WTC11 (cell line): ENCODE measurements at regions not wholly inside any gene's neighbourhood (a gene's known extent, or its start where the extent isn't known, plus 50 kb on each side); places are given as distances from the start of the nearest gene placed in this dataset.

Experiments
- ATAC-seq: fragments of 200-7000 bp; cut with Tn5 transposase; 2 replicates; pipeline ENCODE4 v1.10.0; 2021; ENCODE audit warnings: mild to moderate bottlenecking, moderate library complexity
- CTCF ChIA-PET: fragments of 300-600 bp; sonication (Branson Sonifier 250); formaldehyde crosslinking; loops from one replicate; lab custom pipeline; 2021; ENCODE audit warnings: antibody characterized with exemption; lab: Charles Lee
- POLR2A ChIA-PET: fragments of 350-600 bp; sonication (Branson Sonifier 250); formaldehyde crosslinking; loops from one replicate; lab custom pipeline; 2021; ENCODE audit warnings: antibody characterized with exemption; lab: Charles Lee
- DNase-seq: peaks from one replicate; pipeline ENCODE4 v3.0.0; 2021; ENCODE audit warnings: low spot score
- H3K27ac Mint-ChIP-seq: 2 replicates; pipeline ENCODE4 v1.8.0; 2021; ENCODE audit warnings: mixed read lengths
- H3K27me3 Mint-ChIP-seq: 2 replicates; pipeline ENCODE4 v1.8.0; 2021; ENCODE audit warnings: low read depth, mild to moderate bottlenecking, moderate library complexity, mixed read lengths
- H3K36me3 Mint-ChIP-seq: 2 replicates; pipeline ENCODE4 v1.8.0; 2021; ENCODE audit warnings: mixed read lengths
- H3K4me1 Mint-ChIP-seq: 2 replicates; pipeline ENCODE4 v1.8.0; 2022; ENCODE audit warnings: mixed read lengths
- H3K4me3 Mint-ChIP-seq: 2 replicates; pipeline ENCODE4 v1.8.0; 2021; ENCODE audit warnings: mild to moderate bottlenecking, moderate library complexity, mixed read lengths
- H3K9me3 Mint-ChIP-seq: 2 replicates; pipeline ENCODE4 v1.8.0; 2021; ENCODE audit warnings: mixed read lengths
- E2F1 ChIP-seq: sonication (generic); formaldehyde crosslinking; IDR thresholded peaks from 2 replicates; pipeline ENCODE4 v1.8.0; 2022; ENCODE audit warnings: mild to moderate bottlenecking, missing genetic modification reagents
- ELF4 ChIP-seq: sonication (generic); formaldehyde crosslinking; IDR thresholded peaks from 2 replicates; pipeline ENCODE4 v1.8.1; 2022; ENCODE audit warnings: low read depth, mild to moderate bottlenecking, moderate library complexity, missing genetic modification reagents
- EMX1 ChIP-seq: fragments of 250-450 bp; sonication (Bioruptor Pico); IDR thresholded peaks from 2 replicates; pipeline ENCODE4 v1.8.0; 2021; ENCODE audit warnings: mild to moderate bottlenecking
- ETV6 ChIP-seq: sonication (generic); formaldehyde crosslinking; IDR thresholded peaks from 2 replicates; pipeline ENCODE4 v1.8.1; 2022; ENCODE audit warnings: mild to moderate bottlenecking, missing genetic modification reagents
- NFE2L1 ChIP-seq: sonication (generic); formaldehyde crosslinking; IDR thresholded peaks from 2 replicates; pipeline ENCODE4 v1.8.1; 2023; ENCODE audit warnings: missing genetic modification reagents
- NR3C1 ChIP-seq: sonication (generic); formaldehyde crosslinking; conservative IDR thresholded peaks from 2 replicates; pipeline ENCODE4 v1.8.1; 2023; ENCODE audit warnings: low read depth, mild to moderate bottlenecking, missing genetic modification reagents
- PRDM15 ChIP-seq: sonication (generic); formaldehyde crosslinking; IDR thresholded peaks from 2 replicates; pipeline ENCODE4 v1.8.0; 2022; ENCODE audit warnings: missing genetic modification reagents
- PREB ChIP-seq: sonication (generic); formaldehyde crosslinking; IDR thresholded peaks from 2 replicates; pipeline ENCODE4 v1.8.1; 2022; ENCODE audit warnings: mild to moderate bottlenecking, missing genetic modification reagents, moderate library complexity, borderline replicate concordance
- SP1 ChIP-seq: sonication (generic); formaldehyde crosslinking; conservative IDR thresholded peaks from 2 replicates; pipeline ENCODE4 v1.8.1; 2022; ENCODE audit warnings: missing genetic modification reagents
- TCF7 ChIP-seq: sonication (generic); formaldehyde crosslinking; IDR thresholded peaks from 2 replicates; pipeline ENCODE4 v1.8.0; 2022; ENCODE audit warnings: mild to moderate bottlenecking, low read depth, missing genetic modification reagents, moderate library complexity
- ZMAT4 ChIP-seq: fragments of 250-450 bp; sonication (Bioruptor Pico); IDR thresholded peaks from 2 replicates; pipeline ENCODE4 v1.9.0; 2021; ENCODE audit warnings: mild to moderate bottlenecking
- ZNF396 ChIP-seq: fragments of 250-450 bp; sonication (Bioruptor Pico); IDR thresholded peaks from 2 replicates; pipeline ENCODE4 v1.8.0; 2021; ENCODE audit warnings: mild to moderate bottlenecking, moderate library complexity, borderline replicate concordance
- ZNF416 ChIP-seq: fragments of 250-450 bp; sonication (Bioruptor Pico); IDR thresholded peaks from 2 replicates; pipeline ENCODE4 v1.9.0; 2021; ENCODE audit warnings: mild to moderate bottlenecking, inconsistent platforms
- ZNF512 ChIP-seq: sonication (generic); formaldehyde crosslinking; IDR thresholded peaks from 2 replicates; pipeline ENCODE4 v1.8.1; 2022; ENCODE audit warnings: missing genetic modification reagents, borderline replicate concordance
- ZNF532 ChIP-seq: fragments of 250-450 bp; sonication (Bioruptor Pico); IDR thresholded peaks from 2 replicates; pipeline ENCODE4 v1.9.0; 2021; ENCODE audit warnings: mild to moderate bottlenecking, borderline replicate concordance
- TF ChIP-seq, protein P1 (sequence below): sonication (generic); formaldehyde crosslinking; IDR thresholded peaks from 2 replicates; pipeline ENCODE4 v1.8.1; 2022; ENCODE audit warnings: low read depth, mild to moderate bottlenecking, moderate library complexity, missing genetic modification reagents, borderline replicate concordance
- TF ChIP-seq, protein P2 (sequence below): sonication (generic); formaldehyde crosslinking; IDR thresholded peaks from 2 replicates; pipeline ENCODE4 v1.8.1; 2022; ENCODE audit warnings: low read depth, missing genetic modification reagents, borderline replicate concordance
- TF ChIP-seq, protein P3 (sequence below): sonication (generic); formaldehyde crosslinking; IDR thresholded peaks from 2 replicates; pipeline ENCODE4 v1.8.0; 2022; ENCODE audit warnings: mild to moderate bottlenecking, missing genetic modification reagents

DNA sequence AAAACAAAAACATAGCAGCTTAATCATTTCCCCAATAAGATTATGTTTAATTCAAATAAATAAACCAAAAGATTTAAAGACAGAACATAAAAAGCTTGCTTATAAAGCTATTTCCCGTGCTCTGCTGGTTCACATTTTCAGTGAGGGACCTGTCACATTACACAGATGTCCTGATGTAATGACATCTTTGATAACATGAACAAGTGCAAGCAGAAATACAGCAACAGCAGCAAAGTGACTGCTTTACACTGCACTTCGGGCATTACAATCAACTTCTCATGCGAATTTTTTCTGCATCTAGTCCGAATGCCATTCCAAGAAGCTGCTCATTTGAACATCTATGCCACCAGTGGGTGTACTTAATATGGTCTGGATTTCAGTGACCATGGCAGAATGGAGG lies 940.3 kb upstream of the IGFBP7 start (continued):
- no peak for TF ChIP-seq PRDM15 (CRISPR knock-in tag)

DNA sequence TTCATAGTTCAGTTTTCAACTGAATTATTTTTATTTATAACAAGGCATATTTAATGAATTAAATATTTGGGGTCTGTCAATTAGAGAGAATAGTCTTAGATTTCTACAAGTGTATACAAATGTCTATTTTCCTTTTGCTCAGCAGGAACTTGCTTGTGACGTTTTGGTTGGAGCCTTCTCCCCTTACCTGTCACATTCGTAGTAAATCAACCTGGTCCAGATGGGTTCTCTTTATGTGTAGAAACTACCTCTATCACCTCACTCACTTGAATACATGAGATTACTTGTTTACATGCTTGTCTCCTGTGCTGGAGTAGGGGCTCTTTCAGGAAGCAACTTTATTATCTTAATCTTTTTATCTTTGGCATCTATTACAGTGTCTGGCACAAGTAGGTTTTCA lies 938.3 kb upstream of the IGFBP7 start:
- no peak for ATAC-seq
- TF ChIP-seq E2F1 (CRISPR knock-in tag) (no peak), ZNF396 (CRISPR knock-in tag) (no peak), EMX1 (CRISPR knock-in tag) (no peak), ZNF532 (no peak), ZNF416 (CRISPR knock-in tag) (no peak), ELF4 (CRISPR knock-in tag) (no peak), PREB (CRISPR knock-in tag) (no peak), ZNF512 (no peak), NR3C1 (CRISPR knock-in tag) (no peak), ETV6 (no peak), NFE2L1 (no peak), SP1 (no peak), TCF7 (CRISPR knock-in tag) (no peak), ZMAT4 (CRISPR knock-in tag) (no peak)
- TF ChIP-seq, protein P1, sequence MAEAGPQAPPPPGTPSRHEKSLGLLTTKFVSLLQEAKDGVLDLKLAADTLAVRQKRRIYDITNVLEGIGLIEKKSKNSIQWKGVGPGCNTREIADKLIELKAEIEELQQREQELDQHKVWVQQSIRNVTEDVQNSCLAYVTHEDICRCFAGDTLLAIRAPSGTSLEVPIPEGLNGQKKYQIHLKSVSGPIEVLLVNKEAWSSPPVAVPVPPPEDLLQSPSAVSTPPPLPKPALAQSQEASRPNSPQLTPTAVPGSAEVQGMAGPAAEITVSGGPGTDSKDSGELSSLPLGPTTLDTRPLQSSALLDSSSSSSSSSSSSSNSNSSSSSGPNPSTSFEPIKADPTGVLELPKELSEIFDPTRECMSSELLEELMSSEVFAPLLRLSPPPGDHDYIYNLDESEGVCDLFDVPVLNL (CRISPR knock-in tag) = no peak
- TF ChIP-seq, protein P2, sequence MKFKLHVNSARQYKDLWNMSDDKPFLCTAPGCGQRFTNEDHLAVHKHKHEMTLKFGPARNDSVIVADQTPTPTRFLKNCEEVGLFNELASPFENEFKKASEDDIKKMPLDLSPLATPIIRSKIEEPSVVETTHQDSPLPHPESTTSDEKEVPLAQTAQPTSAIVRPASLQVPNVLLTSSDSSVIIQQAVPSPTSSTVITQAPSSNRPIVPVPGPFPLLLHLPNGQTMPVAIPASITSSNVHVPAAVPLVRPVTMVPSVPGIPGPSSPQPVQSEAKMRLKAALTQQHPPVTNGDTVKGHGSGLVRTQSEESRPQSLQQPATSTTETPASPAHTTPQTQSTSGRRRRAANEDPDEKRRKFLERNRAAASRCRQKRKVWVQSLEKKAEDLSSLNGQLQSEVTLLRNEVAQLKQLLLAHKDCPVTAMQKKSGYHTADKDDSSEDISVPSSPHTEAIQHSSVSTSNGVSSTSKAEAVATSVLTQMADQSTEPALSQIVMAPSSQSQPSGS (CRISPR knock-in tag) = no peak
- TF ChIP-seq, protein P3, sequence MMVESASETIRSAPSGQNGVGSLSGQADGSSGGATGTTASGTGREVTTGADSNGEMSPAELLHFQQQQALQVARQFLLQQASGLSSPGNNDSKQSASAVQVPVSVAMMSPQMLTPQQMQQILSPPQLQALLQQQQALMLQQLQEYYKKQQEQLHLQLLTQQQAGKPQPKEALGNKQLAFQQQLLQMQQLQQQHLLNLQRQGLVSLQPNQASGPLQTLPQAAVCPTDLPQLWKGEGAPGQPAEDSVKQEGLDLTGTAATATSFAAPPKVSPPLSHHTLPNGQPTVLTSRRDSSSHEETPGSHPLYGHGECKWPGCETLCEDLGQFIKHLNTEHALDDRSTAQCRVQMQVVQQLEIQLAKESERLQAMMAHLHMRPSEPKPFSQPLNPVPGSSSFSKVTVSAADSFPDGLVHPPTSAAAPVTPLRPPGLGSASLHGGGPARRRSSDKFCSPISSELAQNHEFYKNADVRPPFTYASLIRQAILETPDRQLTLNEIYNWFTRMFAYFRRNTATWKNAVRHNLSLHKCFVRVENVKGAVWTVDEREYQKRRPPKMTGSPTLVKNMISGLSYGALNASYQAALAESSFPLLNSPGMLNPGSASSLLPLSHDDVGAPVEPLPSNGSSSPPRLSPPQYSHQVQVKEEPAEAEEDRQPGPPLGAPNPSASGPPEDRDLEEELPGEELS = no peak
- TF ChIP-seq, all 79 proteins: peak for 0
- CTCF ChIA-PET = no interaction called here
- DNase-seq = no peak
- POLR2A ChIA-PET = no interaction called here
- Mint-ChIP-seq H3K4me3 (no peak overlapping the region), H3K9me3 (peaks cover 31% of the 10 kb centered on the region), H3K36me3 (peaks cover 19% of the 10 kb centered on the region), H3K27me3 (no peaks in the 10 kb centered on the region; the same call in 1 of the 2 replicates), H3K4me1 (no peaks in the 10 kb centered on the region), H3K27ac (no peak overlapping the region)
